ENCODE measurements at regions not wholly inside any gene's neighbourhood (a gene's known extent, or its start where the extent isn't known, plus 50 kb on each side); places are given as distances from the start of the nearest gene placed in this dataset.

- TF ChIP-seq CTCF (IDR thresholded peaks at IDR 0.05) (no peak), POLR2A (IDR thresholded peaks at IDR 0.05) (no peak)
Measured at GRCh38 chr6:1003394-1004160, 308.3 kb upstream of the FOXQ1 start.
